ENCODE measurements at regions not wholly inside any gene's neighbourhood (a gene's known extent, or its start where the extent isn't known, plus 50 kb on each side); places are given as distances from the start of the nearest gene placed in this dataset.
"Not testable (repeated sequence)": the region's sequence is repeated elsewhere in the genome, so short reads cannot be mapped to it uniquely, and the experiment has no call there.

GRCh38 chr7:19557726-19558465 is 150.9 kb downstream of the POLR1F start:
- Histone ChIP-seq H2AFZ (ENCODE audit: low read depth) (no peak overlapping the region), H3K27ac (no peak overlapping the region)

GRCh38 chr7:19554581-19554980 is 154.3 kb downstream of the POLR1F start:
- H3K27me3 ChIP-seq (ENCODE audit: insufficient read depth, low read depth), result no peaks in the 10 kb centered on the region
- no peaks in the 10 kb centered on the region for H3K4me1 ChIP-seq (ENCODE audit: low read depth, poor library complexity, severe bottlenecking)
- H3K4me3 ChIP-seq (IDR thresholded peaks at IDR 0.05; ENCODE audit: insufficient read depth, low read depth, low read length), result no peak overlapping the region
- no peaks in the 10 kb centered on the region for H3K36me3 ChIP-seq (ENCODE audit: insufficient read depth)
- no peak overlapping the region for H2AFZ ChIP-seq (ENCODE audit: low read depth)
- no peaks in the 10 kb centered on the region for H3K79me2 ChIP-seq (ENCODE audit: insufficient read depth, low read depth)
- no peaks in the 10 kb centered on the region for H4K20me1 ChIP-seq (ENCODE audit: insufficient read depth)
- no peak for TF ChIP-seq CTCF (conservative IDR thresholded peaks at IDR 0.05; ENCODE audit: low read depth, low read length)
- H3K27ac ChIP-seq, result no peak overlapping the region
- no peak overlapping the region for H3K4me2 ChIP-seq
- no peak overlapping the region for H3K9ac ChIP-seq

More at GRCh38 chr7:19557726-19558465, 150.9 kb downstream of the POLR1F start:
- Histone ChIP-seq H3K4me2 (no peak overlapping the region), H4K20me1 (ENCODE audit: insufficient read depth) (no peaks in the 10 kb centered on the region), H3K4me3 (IDR thresholded peaks at IDR 0.05; ENCODE audit: insufficient read depth, low read depth, low read length) (no peak overlapping the region), H3K36me3 (ENCODE audit: insufficient read depth) (no peaks in the 10 kb centered on the region), H3K79me2 (ENCODE audit: insufficient read depth, low read depth) (no peaks in the 10 kb centered on the region), H3K9ac (no peak overlapping the region), H3K27me3 (ENCODE audit: insufficient read depth, low read depth) (no peaks in the 10 kb centered on the region), H3K4me1 (ENCODE audit: low read depth, poor library complexity, severe bottlenecking) (no peaks in the 10 kb centered on the region)
- TF ChIP-seq CTCF (conservative IDR thresholded peaks at IDR 0.05; ENCODE audit: low read depth, low read length), result no peak

- Histone ChIP-seq H3K4me3 (IDR thresholded peaks at IDR 0.05; ENCODE audit: insufficient read depth, low read depth, low read length) (no peak overlapping the region), H2AFZ (ENCODE audit: low read depth) (no peak overlapping the region), H3K9ac (no peak overlapping the region), H3K27ac (no peak overlapping the region), H3K4me2 (no peak overlapping the region), H3K4me1 (ENCODE audit: low read depth, poor library complexity, severe bottlenecking) (no peaks in the 10 kb centered on the region), H3K27me3 (ENCODE audit: insufficient read depth, low read depth) (no peaks in the 10 kb centered on the region), H3K36me3 (ENCODE audit: insufficient read depth) (no peaks in the 10 kb centered on the region), H4K20me1 (ENCODE audit: insufficient read depth) (no peaks in the 10 kb centered on the region), H3K79me2 (ENCODE audit: insufficient read depth, low read depth) (no peaks in the 10 kb centered on the region)
- no peak for TF ChIP-seq CTCF (conservative IDR thresholded peaks at IDR 0.05; ENCODE audit: low read depth, low read length)
Observed at GRCh38 chr7:19552576-19552975, 156.3 kb downstream of the POLR1F start.

GRCh38 chr7:19549246-19549645 is 159.6 kb downstream of the POLR1F start:
- not testable (repeated sequence) for H3K4me3 ChIP-seq (IDR thresholded peaks at IDR 0.05; ENCODE audit: insufficient read depth, low read depth, low read length); H3K79me2 ChIP-seq (ENCODE audit: insufficient read depth, low read depth); H3K36me3 ChIP-seq (ENCODE audit: insufficient read depth); H3K9ac ChIP-seq; H4K20me1 ChIP-seq (ENCODE audit: insufficient read depth); H3K27me3 ChIP-seq (ENCODE audit: insufficient read depth, low read depth); H3K27ac ChIP-seq; H3K4me1 ChIP-seq (ENCODE audit: low read depth, poor library complexity, severe bottlenecking); H2AFZ ChIP-seq (ENCODE audit: low read depth); H3K4me2 ChIP-seq

GRCh38 chr7:19537942-19538401 is 170.9 kb downstream of the POLR1F start:
- Histone ChIP-seq H3K27ac (no peak overlapping the region), H3K4me3 (IDR thresholded peaks at IDR 0.05; ENCODE audit: insufficient read depth, low read depth, low read length) (no peak overlapping the region), H3K4me2 (no peak overlapping the region), H4K20me1 (ENCODE audit: insufficient read depth) (no peaks in the 10 kb centered on the region), H3K4me1 (ENCODE audit: low read depth, poor library complexity, severe bottlenecking) (no peaks in the 10 kb centered on the region), H3K36me3 (ENCODE audit: insufficient read depth) (no peaks in the 10 kb centered on the region), H3K9ac (no peak overlapping the region), H3K27me3 (ENCODE audit: insufficient read depth, low read depth) (no peaks in the 10 kb centered on the region), H3K79me2 (ENCODE audit: insufficient read depth, low read depth) (no peaks in the 10 kb centered on the region), H2AFZ (ENCODE audit: low read depth) (no peak overlapping the region)
- TF ChIP-seq CTCF (conservative IDR thresholded peaks at IDR 0.05; ENCODE audit: low read depth, low read length), result no peak

Data from KMS-11 (cell line).